ENCODE measurements at regions not wholly inside any gene's neighbourhood (a gene's known extent, or its start where the extent isn't known, plus 50 kb on each side); places are given as distances from the start of the nearest gene placed in this dataset.

DNA sequence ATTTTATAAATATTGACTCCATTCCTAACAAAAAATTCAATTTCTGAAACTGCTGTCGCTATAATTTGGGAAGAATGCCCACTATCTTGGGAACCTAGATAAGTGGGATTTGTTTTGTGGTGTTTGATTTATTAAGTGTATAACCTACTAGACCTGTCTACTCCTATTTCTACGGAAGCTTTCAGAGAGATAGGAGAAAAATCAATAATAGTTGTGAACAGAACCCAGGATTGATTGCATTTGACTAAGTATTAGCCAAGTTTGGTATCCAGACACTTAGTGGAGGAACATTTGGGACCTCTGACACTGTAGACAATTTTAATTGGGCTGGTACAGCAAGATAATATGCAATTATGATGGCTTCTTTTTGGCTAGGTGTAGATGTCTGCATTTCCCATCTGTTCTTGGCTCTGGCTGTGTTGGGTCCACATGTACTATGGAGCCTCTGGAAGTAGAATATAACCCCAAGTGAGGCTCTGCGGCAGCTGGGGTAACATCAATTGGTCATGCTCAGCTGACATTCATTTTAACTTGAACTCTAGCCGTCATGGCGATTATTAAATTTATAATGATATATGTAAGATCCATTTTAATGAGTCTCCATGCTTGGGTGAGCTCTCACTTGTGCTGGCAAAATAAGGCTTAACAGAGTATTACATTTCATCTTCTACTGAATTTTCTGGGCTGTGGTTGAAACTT, 111.5 kb upstream of the E2F8 start:
- no peak for DNase-seq (ENCODE audit: low read depth)
- no peak overlapping the region for H3K4me3 ChIP-seq (ENCODE audit: low read depth, low read length)
- TF ChIP-seq, protein P1, sequence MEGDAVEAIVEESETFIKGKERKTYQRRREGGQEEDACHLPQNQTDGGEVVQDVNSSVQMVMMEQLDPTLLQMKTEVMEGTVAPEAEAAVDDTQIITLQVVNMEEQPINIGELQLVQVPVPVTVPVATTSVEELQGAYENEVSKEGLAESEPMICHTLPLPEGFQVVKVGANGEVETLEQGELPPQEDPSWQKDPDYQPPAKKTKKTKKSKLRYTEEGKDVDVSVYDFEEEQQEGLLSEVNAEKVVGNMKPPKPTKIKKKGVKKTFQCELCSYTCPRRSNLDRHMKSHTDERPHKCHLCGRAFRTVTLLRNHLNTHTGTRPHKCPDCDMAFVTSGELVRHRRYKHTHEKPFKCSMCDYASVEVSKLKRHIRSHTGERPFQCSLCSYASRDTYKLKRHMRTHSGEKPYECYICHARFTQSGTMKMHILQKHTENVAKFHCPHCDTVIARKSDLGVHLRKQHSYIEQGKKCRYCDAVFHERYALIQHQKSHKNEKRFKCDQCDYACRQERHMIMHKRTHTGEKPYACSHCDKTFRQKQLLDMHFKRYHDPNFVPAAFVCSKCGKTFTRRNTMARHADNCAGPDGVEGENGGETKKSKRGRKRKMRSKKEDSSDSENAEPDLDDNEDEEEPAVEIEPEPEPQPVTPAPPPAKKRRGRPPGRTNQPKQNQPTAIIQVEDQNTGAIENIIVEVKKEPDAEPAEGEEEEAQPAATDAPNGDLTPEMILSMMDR (IDR thresholded peaks at IDR 0.05; ENCODE audit: low read depth, low read length, missing control alignments): no peak

DNA sequence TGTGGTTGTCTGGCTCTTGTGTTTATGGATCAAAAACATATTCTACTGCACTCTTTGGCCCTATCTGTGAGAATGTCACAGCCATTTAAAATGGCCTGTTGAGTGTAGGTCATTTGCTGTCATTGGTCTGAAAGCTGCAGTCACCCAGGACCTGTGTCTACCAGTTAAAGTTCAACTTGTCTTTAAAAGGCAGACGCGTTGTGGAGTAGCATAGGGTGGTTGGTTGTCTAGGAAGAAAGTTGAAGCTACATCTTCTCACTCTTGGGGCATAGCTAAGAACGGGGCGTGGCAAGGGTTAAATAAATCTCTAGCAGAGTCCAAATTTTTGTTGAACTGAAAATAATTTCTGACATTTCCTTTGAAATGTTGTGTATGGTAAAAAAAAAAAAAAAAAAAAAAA, 110.7 kb upstream of the E2F8 start:
- TF ChIP-seq, protein P1 (IDR thresholded peaks at IDR 0.05; ENCODE audit: low read depth, low read length, missing control alignments): no peak
- H3K4me3 ChIP-seq (ENCODE audit: low read depth, low read length): no peak overlapping the region
- DNase-seq (ENCODE audit: low read depth): no peak

DNA sequence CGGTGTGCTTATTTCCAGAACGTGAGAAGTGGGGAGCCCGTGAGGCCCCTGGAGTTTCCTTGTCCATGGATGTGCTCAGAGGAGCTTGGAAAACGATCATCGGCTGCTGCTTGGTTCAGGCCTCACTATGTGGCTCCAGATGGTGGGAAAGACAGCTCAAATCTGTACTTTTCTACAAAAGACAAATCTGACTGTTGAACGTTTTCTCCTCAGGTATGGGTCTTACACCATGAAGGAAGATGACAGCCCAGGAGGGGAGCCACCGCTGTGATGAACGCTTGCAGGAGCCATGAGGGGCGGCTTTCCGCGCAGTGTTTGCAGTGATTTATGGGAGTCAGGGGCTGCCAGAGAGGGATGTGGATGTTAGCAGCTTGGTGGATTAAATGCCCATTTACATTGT, 109.4 kb upstream of the E2F8 start:
- no peak overlapping the region for H3K4me3 ChIP-seq (ENCODE audit: low read depth, low read length)
- TF ChIP-seq, protein P1 (IDR thresholded peaks at IDR 0.05; ENCODE audit: low read depth, low read length, missing control alignments): no peak
- DNase-seq (ENCODE audit: low read depth): no peak

DNA sequence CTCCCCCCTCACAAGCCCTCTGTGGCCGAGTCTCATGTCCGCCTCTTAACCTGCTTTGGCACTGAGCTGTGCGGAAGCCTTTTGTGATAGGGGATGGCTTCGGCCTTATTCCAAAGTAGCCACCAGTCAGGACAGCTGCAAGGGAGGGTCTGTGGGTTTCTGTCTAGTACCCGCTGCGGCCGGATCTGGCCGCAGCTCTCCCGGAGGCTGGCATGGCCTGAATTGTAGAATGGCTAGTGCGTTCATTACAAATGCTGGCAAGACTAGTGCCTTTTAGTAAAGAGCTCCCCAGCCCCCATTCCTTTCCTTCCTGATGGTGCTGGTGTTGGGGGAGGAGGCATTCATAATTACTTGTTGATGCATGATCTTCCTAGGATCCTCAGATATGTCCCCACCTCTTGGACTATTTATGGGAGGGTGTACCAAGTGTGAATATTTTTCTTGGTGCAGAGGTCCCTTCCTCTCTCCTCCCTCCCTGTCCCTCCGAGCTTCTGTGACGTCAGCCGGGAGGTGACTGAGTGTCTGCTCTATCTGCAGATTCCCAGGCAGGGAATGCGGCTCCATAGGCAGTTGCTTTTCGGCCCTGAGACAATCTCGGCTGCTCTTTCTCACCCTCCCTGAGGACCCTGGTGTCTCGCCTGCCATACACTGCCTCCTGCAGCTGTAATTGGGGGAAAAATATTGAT, 108.7 kb upstream of the E2F8 start:
- H3K4me3 ChIP-seq (ENCODE audit: low read depth, low read length): no peak overlapping the region
- no peak for DNase-seq (ENCODE audit: low read depth)
- TF ChIP-seq, protein P1 (IDR thresholded peaks at IDR 0.05; ENCODE audit: low read depth, low read length, missing control alignments): no peak

DNA sequence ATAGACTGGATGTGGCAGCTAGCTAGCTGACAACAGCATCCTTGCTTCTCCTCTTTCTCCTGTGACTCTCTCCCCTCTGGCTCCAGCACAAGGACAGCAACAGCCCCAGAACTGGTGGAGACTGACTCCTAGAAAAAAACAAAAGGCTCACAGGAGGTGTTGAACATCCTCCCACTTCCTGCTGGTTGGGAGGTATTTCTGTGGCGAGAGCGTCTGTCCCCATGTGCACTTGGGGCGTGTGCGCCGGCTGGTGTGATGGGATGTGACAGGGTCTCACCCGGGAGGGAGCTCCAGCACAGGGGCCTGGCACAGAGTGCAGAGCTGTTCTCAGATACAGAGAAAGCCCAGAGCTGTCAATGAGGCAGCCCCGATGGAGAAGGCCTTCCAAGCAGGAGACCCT, 107.2 kb upstream of the E2F8 start:
- no peak overlapping the region for H3K4me3 ChIP-seq (ENCODE audit: low read depth, low read length)
- TF ChIP-seq, protein P1 (IDR thresholded peaks at IDR 0.05; ENCODE audit: low read depth, low read length, missing control alignments): no peak
- DNase-seq (ENCODE audit: low read depth): no peak

GRCh38 chr11:19345848-19346681, 105.3 kb upstream of the E2F8 start:
- no peak for DNase-seq (ENCODE audit: low read depth)
- TF ChIP-seq, protein P1 (IDR thresholded peaks at IDR 0.05; ENCODE audit: low read depth, low read length, missing control alignments): no peak
- H3K4me3 ChIP-seq (ENCODE audit: low read depth, low read length): peak overlapping the region; percentile 34

All from GM12864 (cell line).